ENCODE measurements at regions not wholly inside any gene's neighbourhood (a gene's known extent, or its start where the extent isn't known, plus 50 kb on each side); places are given as distances from the start of the nearest gene placed in this dataset.
"Not testable (repeated sequence)": the region's sequence is repeated elsewhere in the genome, so short reads cannot be mapped to it uniquely, and the experiment has no call there.

DNA sequence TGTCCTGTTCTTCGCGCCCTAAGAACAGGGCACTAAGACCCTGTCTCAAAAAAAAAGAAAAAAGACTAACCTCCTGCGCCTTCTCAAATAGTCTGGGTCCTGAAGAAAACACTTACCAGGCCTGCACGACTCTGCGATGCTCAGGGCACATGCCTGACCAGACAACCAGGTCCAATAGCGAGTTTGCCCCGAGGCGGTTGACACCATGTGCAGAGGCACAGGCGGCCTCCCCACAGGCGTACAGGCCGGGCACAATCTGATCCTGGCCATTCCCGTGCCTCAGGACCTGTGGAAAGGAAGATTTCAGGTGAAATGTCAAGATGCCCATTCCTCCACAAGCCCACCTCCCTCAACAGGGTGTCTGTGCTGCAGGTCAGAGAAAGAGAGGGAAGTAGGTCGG lies 65.9 kb upstream of the TNK2 start:
- TF ChIP-seq, protein P1, sequence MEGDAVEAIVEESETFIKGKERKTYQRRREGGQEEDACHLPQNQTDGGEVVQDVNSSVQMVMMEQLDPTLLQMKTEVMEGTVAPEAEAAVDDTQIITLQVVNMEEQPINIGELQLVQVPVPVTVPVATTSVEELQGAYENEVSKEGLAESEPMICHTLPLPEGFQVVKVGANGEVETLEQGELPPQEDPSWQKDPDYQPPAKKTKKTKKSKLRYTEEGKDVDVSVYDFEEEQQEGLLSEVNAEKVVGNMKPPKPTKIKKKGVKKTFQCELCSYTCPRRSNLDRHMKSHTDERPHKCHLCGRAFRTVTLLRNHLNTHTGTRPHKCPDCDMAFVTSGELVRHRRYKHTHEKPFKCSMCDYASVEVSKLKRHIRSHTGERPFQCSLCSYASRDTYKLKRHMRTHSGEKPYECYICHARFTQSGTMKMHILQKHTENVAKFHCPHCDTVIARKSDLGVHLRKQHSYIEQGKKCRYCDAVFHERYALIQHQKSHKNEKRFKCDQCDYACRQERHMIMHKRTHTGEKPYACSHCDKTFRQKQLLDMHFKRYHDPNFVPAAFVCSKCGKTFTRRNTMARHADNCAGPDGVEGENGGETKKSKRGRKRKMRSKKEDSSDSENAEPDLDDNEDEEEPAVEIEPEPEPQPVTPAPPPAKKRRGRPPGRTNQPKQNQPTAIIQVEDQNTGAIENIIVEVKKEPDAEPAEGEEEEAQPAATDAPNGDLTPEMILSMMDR (IDR thresholded peaks at IDR 0.05) = not testable (repeated sequence)
- TF ChIP-seq POLR2A (IDR thresholded peaks at IDR 0.05) = not testable (repeated sequence)
